GM18505 (cell line): ENCODE measurements at regions not wholly inside any gene's neighbourhood (a gene's known extent, or its start where the extent isn't known, plus 50 kb on each side); places are given as distances from the start of the nearest gene placed in this dataset.

ENCODE experiments used
- ATAC-seq: cut with Tn5 transposase; IDR thresholded peaks from one replicate; pipeline ENCODE4 v1.9.1; 2021; ENCODE audit not compliant: unreplicated experiment
- POLR2A ChIP-seq: IDR thresholded peaks from 4 replicates; pipeline ENCODE4 v1.6.1; 2011; ENCODE audit warnings: borderline replicate concordance; ENCODE audit not compliant: insufficient read depth, insufficient read length; ENCODE audit errors: extremely low read depth

DNA sequence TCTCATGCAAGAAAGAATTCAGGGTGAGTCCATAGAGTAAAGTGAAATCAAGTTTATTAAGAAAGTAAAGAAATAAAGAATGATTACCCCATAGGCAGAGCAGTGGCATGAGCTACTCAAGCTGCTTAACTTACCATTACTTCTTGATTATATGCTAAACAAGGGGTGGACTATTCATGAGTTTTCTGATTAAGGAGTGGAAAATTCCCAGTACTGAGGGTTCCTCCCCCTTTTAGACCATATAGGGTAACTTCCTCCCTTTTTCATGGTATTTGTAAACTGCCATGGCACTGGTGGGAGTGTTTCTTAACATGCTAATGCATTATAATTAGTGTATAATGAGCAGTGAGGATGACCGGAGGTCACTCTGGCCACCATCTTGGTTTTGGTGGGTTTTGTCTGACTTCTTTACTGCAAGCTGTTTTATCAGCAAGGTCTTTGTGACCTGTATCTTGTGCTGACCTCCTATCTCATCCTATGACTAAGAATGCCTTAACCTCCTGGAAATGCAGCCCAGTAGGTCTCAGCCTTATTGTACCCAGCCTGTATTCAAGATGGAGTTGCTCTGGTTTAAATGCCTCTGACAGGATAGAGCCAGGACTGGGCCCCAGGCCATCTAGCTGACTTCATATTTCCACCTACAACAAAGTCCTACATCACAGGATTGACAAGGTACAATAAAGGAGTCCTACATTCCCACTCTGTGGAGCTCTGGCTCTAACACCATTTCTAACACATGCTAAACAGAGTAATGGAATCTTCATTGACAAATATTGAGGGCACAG, 186.7 kb downstream of the NXNL2 start:
- ATAC-seq: no peak
- TF ChIP-seq POLR2A: no peak

DNA sequence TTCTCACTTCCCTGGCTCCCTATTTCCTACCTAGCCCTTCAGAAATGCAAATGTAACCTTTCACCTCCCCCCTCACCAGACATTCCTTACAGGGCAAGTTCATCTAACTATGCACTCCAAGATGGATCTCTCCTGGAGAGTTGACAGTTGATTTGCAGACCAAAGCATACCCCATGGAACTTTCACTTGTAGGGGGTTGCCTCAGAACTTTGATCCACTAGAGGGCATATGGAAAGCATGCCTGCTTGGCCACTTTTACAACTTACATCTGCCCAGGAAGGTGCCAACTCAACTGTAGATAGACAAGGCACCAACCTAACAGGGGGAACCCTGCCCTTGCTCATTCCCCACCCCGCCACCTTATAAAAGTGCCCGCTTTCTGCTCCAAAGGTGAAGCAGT, 187.8 kb downstream of the NXNL2 start:
- no peak for ATAC-seq
- no peak for TF ChIP-seq POLR2A

DNA sequence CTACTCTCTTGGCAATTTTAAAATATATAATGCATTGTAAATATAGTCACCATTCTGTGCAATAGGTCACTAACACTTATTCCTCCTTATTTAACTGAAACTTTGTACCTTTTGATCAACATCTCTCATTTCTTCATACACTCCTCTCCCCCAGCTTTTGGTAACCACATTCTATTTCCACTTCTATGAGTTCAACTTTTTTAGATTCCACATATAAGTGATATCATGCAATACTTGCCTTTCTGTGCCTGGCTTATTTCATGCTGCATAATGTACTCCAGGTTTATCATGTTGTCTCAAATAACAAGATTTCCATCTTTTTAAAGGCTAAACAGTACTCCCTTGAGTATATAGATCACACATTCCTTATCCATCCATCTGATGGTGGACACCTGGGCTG, 188.8 kb downstream of the NXNL2 start:
- no peak for TF ChIP-seq POLR2A
- ATAC-seq: no peak

DNA sequence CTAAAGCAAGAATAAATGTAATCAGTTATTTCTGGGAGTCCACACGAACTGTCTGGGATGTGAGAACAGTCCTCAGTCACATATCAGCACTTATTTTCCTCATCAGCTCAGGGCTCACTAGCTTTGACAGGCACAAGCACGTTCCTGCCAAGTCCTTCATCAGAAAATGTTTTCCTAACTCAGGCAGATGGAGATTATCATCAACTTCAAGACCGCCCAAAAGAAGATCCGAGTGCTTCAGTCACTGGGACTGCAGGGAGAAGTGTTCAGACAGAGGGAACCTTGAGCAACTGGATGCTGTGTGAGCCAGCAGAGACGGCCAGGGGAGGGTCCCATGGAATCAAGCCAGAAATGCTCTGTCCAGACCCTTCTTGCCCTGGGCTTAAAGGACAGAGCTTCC, 189.4 kb downstream of the NXNL2 start:
- TF ChIP-seq POLR2A: no peak
- ATAC-seq: no peak

DNA sequence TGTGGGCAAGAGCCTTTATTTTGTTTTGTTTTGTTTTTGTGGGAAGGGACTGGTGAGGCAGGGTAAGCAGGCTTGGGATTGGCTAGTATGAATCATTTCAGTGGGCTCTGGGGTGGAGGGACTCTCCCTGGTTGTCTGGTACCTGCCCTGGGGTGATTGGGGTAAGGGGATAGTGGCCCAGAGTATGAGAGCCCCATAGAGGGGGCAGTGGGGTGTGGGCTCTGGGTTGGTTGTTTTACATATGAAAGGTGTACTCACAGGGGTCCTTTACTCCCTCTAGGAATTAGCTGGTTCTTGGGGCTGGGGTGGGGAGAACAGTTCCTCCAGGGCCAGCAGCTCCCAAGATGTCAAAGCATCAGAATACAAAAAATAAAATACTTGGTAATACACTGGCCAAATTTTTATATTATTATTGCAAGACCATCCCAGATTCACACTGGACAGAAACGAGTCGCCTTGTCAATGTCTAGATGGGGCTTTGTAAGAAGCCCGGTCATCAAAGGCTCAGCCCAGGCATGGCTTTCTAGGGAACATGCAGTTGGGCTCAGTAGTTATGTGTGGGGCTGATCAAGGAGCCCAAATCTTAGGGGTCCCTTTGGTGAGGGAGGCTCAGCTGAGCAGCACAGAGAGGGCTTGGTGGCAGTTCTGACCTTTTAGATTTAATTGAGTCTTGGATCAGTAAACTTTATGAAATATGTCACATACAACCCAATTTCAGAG, 190.5 kb downstream of the NXNL2 start:
- ATAC-seq: no peak
- no peak for TF ChIP-seq POLR2A

DNA sequence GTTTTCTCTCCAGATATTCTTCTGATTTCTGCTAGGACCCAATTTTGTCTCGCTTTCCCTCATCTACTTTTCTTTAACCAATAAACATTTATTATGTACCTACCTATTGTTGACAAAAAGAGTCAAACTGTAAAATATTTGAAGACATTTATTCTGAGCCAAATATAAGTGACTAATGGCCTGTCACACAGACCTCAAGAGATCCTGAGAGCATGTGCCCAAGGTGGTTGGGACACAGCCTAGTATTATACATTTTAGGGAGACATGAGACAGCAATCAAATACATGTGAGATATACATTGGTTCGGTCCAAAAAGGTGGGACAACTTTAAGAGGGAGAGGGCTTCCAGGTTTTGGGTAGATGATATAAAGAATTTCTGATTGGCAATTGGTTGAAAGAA, 191.8 kb downstream of the NXNL2 start:
- no peak for ATAC-seq

DNA sequence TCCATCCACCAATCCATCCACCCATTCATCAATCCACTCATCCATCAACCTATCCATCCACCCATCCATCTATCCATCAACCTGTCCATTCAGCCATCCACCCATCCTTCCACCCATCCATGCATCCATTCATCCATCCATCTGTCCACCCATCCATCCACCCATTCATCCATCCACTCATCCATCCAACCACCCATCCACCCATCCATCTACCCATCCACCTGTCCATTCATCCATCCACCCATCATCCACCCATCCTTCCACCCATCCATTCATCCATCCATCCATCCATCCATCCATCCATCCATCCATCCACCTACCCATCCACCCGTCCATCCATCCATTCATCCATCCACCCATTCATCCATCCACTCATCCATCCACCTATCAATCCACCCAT, 195.8 kb downstream of the NXNL2 start:
- ATAC-seq: no peak
- TF ChIP-seq POLR2A: no peak

More for the DNA sequence above, 191.8 kb downstream of the NXNL2 start:
- TF ChIP-seq POLR2A: no peak

DNA sequence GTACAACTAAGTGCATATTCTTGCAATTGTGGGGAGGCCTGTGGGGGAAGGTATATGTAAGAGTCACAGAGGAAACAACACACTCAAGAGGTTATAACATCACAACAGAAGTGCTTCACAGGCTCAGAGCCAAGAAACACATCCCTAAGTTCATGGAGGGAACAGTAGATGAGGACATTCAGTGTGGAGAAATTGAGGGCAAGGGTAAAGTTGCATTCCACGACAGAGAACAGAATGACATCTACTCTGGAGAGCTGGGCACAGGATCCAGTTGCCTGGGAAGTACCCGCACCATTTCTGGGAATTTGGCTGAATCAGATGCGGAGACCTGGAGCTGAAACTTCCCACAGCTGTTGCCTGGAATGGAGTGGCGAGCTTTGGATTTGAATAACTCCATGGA, 197.2 kb downstream of the NXNL2 start:
- no peak for TF ChIP-seq POLR2A

DNA sequence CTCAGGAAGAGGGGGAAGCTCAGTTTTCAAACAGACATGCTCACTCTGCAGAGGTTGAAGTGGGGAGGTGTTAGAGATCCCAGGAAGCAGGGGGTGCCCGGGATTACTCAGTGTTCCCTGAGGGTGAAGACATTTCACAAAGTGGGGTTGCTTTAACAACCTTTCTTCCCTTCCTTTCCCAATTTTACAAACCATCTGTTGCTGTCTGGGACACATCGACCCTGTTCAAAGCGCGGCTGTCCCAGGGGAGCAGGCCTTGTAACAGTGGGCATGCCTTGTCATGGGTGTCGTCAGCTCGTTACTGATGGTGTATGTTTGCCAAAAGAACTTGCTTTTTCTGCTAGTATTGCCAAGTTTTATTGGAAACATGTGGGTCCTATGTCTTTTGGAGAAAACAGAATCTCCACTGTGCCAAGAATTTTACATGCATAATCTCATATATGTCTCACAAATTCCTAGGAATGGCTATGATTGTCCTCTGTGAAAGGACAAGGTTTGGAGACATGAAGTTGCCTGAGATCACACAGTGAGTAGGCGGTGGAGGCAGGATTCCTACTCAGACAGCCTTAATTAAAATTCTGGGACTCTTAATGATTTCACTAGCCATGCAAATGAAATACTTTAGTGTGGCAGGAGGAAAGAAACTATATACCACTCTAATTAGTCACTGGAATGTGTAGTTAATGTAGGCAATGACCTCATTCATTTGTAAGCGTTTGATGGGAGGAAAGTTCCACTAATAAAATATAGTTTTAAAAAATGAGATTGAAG, 198.9 kb downstream of the NXNL2 start:
- TF ChIP-seq POLR2A: no peak
- no peak for ATAC-seq

More for the DNA sequence above, 197.2 kb downstream of the NXNL2 start:
- no peak for ATAC-seq

DNA sequence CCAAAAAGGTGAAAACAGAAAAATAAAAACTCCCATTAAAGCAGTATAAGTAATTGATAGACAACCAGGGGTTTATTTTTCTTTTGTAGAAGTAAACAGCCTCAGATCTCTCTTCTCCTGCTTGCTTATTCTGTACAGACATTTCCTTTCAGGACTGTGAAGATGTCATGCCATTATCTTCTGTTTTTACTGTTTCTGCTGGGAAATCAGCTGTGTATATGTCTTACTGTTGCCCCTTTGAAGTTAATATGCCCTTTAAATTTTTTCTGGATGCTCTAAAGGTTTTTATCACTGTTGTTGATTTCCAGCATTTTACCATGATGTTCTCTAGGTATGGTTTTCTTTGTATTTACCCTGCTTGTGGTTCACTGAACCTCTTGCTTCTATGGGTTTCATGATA, 199.5 kb downstream of the NXNL2 start:
- no peak for TF ChIP-seq POLR2A
- ATAC-seq: no peak

DNA sequence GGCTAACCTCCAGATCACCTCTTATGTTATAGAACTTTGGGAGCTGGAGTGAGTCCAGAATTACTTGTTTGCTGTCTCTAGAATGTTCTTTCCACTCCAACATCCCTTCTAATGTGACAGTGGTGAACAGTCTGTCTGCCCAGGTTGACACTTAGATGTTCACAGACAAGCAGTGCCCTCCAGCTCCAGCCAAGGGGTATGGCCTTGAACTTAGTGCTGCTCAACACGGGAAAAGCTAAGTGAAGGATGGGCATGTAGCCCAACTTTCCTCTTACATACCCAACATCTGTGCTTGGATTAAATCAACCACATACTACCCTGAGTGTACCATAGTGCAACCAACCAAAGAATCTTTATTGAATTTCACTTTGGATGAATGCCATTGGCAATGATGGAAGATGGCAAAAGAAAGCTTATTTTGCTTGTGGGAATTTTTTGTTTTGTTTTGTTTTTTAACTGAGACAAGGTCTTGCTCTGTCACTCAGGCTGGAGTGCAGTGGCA, 201.2 kb downstream of the NXNL2 start:
- no peak for TF ChIP-seq POLR2A

DNA sequence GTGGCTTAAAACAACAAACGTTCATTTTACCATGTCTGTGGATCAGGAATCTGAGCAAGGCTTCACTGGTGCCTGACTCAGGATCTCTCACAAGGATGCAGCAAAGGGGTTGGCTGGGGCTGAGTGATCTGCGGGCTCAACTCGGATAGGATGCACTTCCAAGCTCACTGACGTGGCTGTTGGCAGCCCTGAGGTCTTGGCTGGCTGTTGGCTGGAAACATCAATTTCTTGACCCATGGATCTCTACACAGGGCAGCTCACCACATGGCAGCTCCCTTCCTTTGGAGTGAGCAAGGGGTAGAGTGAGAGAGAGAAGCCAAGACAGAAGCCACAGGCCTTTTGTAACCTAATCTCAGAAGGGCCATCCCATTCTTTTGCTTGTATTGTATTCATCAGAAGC, 202.1 kb downstream of the NXNL2 start:
- no peak for TF ChIP-seq POLR2A

More for the DNA sequence above, 201.2 kb downstream of the NXNL2 start:
- ATAC-seq: no peak

DNA sequence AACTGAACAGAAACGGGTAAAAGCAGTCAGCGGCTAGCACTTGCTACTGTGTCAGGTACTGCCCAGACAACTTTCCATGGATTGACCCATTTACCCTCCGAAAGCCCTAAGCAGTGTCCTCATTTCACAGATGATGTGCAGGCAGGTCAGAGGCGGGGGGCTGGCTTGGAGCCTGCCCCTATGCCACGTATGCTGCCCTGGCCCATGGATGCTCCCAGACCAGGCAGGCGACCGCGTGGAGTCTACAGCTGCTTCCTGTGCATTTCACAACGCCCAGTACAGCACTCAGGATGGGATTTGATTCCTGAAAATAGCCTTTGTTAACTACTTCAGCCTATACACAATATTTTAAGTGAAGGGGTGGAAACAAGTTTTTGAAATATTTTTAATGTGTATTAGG, 202.9 kb downstream of the NXNL2 start:
- TF ChIP-seq POLR2A: no peak
- no peak for ATAC-seq

More for the DNA sequence above, 202.1 kb downstream of the NXNL2 start:
- no peak for ATAC-seq
